ENCODE measurements at regions not wholly inside any gene's neighbourhood (a gene's known extent, or its start where the extent isn't known, plus 50 kb on each side); places are given as distances from the start of the nearest gene placed in this dataset.

DNA sequence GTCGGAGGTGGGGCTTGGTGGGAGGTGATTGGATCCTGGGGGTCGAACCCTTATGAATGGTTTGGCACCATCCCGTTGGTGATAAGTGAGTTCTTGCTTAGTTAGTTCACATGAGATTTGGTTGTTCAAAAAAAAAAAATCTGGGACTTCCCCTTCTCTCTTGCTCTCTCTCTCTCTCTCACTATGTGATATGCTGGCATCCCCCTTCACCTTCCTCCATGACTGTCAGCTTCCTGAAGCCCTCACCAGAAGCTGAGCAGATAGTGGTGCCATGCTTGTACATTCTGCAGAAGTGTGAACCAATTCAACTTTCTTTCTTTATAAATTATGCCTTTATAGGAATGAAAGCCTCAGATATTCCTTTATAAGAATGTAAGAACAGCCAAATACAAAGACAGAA lies 269.7 kb upstream of the APCDD1 start:
- Histone ChIP-seq H3K27ac (no peak overlapping the region), H3K4me3 (no peak overlapping the region), H3K4me1 (no peaks in the 10 kb centered on the region), H3K27me3 (no peaks in the 10 kb centered on the region), H3K9me3 (no peaks in the 10 kb centered on the region), H3K36me3 (no peaks in the 10 kb centered on the region)
- intact Hi-C loops (cut with DNase I): no loop called here
- TF ChIP-seq, protein P1, sequence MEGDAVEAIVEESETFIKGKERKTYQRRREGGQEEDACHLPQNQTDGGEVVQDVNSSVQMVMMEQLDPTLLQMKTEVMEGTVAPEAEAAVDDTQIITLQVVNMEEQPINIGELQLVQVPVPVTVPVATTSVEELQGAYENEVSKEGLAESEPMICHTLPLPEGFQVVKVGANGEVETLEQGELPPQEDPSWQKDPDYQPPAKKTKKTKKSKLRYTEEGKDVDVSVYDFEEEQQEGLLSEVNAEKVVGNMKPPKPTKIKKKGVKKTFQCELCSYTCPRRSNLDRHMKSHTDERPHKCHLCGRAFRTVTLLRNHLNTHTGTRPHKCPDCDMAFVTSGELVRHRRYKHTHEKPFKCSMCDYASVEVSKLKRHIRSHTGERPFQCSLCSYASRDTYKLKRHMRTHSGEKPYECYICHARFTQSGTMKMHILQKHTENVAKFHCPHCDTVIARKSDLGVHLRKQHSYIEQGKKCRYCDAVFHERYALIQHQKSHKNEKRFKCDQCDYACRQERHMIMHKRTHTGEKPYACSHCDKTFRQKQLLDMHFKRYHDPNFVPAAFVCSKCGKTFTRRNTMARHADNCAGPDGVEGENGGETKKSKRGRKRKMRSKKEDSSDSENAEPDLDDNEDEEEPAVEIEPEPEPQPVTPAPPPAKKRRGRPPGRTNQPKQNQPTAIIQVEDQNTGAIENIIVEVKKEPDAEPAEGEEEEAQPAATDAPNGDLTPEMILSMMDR (IDR thresholded peaks at IDR 0.05): no peak
- DNase-seq (no peak), ATAC-seq (no peak)

DNA sequence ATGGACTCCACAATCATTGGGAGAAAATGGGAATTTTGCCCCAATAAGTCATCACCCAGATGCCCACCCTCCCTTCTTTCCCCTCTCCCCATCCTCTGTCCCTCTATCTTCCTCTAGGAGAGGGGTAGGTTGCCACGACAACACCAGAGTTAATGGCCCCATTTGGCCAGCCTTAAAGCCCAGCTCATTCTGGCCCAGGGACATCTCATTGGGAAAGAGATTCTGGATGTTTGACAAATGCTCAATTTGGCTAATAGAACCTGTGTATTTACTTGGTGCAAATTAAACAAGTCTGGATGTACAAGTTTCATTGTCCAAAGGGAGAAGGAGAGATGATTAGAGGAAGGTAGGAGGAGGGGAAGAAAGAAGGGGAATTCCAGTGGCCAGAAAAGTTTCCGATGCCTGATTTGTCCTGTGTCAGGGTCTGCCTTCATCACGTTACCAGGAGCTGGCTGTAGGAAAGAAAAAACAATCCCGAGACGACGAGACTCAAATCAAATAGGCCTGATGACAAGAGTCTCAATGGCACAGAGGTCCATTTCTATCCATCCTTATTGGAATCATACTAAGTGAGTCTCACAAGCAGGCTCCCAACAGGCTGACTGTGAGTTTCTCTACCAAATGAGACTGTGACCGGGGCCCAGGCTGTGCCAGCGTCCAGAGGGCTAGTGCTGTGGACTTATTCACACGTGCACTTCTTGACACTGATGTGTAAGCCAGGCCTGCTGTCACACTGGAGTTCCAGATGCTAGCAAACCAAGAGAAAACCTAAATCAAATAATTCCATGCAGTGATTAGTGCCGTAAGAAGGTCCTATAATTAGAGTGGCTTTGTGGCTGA lies 265.2 kb upstream of the APCDD1 start:
- TF ChIP-seq, protein P1 (IDR thresholded peaks at IDR 0.05): no peak
- Histone ChIP-seq H3K4me3 (no peak overlapping the region), H3K4me1 (no peaks in the 10 kb centered on the region), H3K27ac (no peak overlapping the region), H3K9me3 (no peaks in the 10 kb centered on the region), H3K27me3 (no peaks in the 10 kb centered on the region), H3K36me3 (no peaks in the 10 kb centered on the region)
- ATAC-seq (no peak), DNase-seq (no peak)
- intact Hi-C loops (cut with DNase I): no loop called here

DNA sequence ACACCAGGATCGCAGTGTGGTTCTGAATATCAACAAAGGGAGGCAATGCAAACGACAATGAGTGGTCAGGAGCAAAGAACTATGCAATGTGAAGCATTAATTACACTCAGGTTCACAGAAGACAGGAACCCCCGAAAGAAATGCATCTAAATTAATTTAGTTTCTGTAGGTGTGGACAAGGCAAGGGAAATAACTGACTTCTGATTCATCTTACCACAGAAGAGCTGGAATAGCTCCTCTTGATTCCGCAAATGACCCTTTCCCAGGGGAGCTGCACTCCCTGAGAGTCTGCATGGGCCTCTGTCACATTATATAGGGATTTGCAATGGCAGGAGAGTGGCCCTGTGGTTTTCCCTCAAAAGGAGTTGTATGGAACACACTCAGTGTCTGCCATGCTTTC lies 263.9 kb upstream of the APCDD1 start:
- no peaks in the 10 kb centered on the region for H3K4me1 ChIP-seq
- no peaks in the 10 kb centered on the region for H3K27me3 ChIP-seq
- ATAC-seq (no peak), DNase-seq (no peak)
- no peaks in the 10 kb centered on the region for H3K36me3 ChIP-seq
- TF ChIP-seq, protein P1 (IDR thresholded peaks at IDR 0.05): no peak
- intact Hi-C loops (cut with DNase I): no loop called here
- no peak overlapping the region for H3K4me3 ChIP-seq
- no peak overlapping the region for H3K27ac ChIP-seq
- H3K9me3 ChIP-seq: no peaks in the 10 kb centered on the region

DNA sequence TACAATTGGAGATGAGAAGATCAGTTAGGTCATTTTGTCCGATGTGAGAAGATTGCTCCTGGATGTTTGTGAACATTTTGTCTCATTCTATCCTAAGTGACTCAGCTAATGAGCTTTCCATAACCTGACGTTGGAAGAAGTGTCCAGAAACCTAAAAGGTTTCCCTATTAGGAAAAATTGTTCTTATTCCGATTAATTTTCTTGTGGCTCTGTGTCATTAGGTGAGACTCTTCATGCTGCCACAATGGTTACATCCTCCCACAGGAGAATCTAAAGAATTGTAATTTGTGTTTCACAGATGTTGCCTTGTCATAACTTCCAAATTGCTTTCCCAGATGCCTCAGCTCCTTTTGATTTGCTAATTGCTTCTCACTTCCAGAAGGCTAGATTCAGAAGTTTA lies 261.0 kb upstream of the APCDD1 start:
- Histone ChIP-seq H3K4me1 (peaks cover 0 to 4% of the 10 kb centered on the region in 2 donors), H3K4me3 (no peak overlapping the region), H3K9me3 (no peaks in the 10 kb centered on the region), H3K27ac (no peak overlapping the region), H3K27me3 (no peaks in the 10 kb centered on the region), H3K36me3 (no peaks in the 10 kb centered on the region)
- intact Hi-C loops (cut with DNase I): no loop called here
- DNase-seq: no peak
- TF ChIP-seq, protein P1 (IDR thresholded peaks at IDR 0.05): no peak
- no peak for ATAC-seq

DNA sequence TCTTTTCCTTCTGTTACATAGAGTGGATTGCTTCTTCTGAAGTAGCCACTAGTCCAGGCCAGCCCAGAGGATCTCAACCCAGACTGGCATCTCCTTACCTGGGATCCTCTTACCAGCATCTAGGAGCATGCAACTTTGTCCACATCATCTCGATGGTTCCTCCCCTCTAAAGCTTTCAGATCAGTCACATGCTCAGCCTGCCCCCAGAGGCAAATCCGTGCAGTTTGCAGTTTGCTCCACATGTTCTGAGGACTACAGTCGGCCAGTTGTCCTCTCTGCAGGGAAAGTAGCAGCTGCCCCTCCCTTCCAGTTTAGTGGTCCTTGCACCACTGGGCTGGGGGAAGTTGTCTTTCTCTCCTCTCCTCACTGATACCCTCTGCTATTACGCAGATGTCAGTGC lies 259.8 kb upstream of the APCDD1 start:
- Histone ChIP-seq H3K36me3 (no peaks in the 10 kb centered on the region), H3K27ac (no peak overlapping the region), H3K4me3 (no peak overlapping the region), H3K4me1 (peaks cover 0 to 4% of the 10 kb centered on the region in 2 donors), H3K27me3 (no peaks in the 10 kb centered on the region), H3K9me3 (no peaks in the 10 kb centered on the region)
- intact Hi-C loops (cut with DNase I): no loop called here
- DNase-seq: no peak
- no peak for ATAC-seq
- TF ChIP-seq, protein P1 (IDR thresholded peaks at IDR 0.05): no peak
